ENCODE measurements at regions not wholly inside any gene's neighbourhood (a gene's known extent, or its start where the extent isn't known, plus 50 kb on each side); places are given as distances from the start of the nearest gene placed in this dataset.

DNA sequence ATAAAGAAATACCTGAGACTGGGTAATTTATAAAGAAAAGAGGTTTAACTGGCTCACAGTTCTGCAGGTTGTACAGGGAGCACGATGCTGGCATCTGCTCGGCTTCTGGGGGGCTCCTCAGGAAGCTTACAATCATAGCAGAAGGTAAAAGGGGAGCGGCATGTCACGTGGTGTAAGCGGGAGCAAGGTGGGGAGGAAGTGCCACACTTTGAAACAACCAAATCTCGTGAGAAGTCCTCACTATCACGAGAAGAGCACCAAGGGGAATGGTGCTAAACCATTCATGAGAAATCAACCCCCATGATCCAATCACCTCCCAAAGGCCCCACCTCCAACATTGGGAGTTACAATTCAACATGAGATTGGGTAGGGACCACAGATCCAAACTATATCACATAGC is 67.7 kb downstream of the AKR1B1 start:
- TF ChIP-seq, protein P1, sequence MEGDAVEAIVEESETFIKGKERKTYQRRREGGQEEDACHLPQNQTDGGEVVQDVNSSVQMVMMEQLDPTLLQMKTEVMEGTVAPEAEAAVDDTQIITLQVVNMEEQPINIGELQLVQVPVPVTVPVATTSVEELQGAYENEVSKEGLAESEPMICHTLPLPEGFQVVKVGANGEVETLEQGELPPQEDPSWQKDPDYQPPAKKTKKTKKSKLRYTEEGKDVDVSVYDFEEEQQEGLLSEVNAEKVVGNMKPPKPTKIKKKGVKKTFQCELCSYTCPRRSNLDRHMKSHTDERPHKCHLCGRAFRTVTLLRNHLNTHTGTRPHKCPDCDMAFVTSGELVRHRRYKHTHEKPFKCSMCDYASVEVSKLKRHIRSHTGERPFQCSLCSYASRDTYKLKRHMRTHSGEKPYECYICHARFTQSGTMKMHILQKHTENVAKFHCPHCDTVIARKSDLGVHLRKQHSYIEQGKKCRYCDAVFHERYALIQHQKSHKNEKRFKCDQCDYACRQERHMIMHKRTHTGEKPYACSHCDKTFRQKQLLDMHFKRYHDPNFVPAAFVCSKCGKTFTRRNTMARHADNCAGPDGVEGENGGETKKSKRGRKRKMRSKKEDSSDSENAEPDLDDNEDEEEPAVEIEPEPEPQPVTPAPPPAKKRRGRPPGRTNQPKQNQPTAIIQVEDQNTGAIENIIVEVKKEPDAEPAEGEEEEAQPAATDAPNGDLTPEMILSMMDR (conservative IDR thresholded peaks at IDR 0.05) = no peak
- no peak for TF ChIP-seq EZH2 (IDR thresholded peaks at IDR 0.05; ENCODE audit: low read depth)

All from PC-9 (cell line).